HG03103 (cell line): ENCODE measurements at regions not wholly inside any gene's neighbourhood (a gene's known extent, or its start where the extent isn't known, plus 50 kb on each side); places are given as distances from the start of the nearest gene placed in this dataset.
A peak's percentile ranks its signal among the peaks of the same experiment; 100 is the strongest.

Source experiments
- ATAC-seq: cut with Tn5 transposase; IDR thresholded peaks from one replicate; pipeline ENCODE4 v1.9.1; 2021; ENCODE audit warnings: low read depth; ENCODE audit not compliant: unreplicated experiment

DNA sequence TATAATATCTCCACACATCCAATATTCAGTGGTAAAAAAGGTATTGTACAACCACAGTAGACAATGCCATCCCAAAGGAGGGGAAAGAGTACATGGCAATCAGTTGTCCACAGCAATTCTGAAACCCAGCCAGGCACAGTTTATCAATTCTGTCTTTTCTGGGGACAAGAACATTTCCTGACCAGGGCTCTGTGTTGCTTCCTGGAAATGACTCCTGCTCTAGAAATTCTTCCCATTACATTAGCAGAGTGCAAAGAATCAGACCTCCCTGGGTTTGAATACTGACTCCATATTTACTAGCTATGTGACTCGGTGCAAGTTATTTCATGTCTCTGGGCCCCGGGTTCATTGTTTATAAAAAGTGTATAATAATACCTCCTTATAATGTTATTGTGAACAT, 220.4 kb upstream of the CFAP20DC start:
- no peak for ATAC-seq

DNA sequence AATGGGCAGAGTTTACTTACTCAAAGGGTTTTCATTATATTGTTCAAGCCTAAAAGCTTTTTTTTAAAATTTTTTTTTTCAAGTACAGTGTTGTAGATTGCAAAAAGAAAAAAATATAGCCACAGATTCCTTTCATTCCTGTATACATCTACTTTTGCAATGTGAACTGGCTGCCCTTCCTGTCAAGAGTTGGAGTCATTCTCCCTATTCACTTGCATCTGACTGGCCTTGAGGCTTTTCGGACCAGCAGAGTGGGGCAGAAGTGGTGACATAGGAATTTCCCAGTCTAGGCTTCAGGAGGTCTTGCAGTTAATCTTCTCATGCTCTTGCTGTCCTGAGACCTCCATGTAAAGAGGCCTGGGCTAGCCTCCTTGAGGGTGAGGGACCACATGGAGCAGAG, 218.3 kb upstream of the CFAP20DC start:
- no peak for ATAC-seq

DNA sequence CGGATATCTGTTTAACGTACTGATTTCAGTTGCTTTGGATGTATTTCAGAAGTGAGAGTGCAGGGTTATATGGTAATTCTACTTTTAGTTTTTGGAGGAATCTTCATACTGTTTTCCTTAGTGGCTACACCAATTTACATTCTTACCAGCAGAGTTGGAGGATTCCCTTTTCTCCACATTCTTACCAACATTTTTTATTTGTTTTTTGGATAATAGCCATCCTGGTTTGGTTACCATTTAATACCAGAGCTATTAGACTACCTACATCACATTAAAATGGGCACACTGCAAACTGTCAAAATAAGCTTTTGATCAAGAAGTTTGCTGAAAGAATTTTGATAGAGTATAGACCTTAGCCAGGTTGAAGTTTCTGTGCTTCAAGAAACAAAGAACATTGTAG, 217.2 kb upstream of the CFAP20DC start:
- ATAC-seq, result no peak

DNA sequence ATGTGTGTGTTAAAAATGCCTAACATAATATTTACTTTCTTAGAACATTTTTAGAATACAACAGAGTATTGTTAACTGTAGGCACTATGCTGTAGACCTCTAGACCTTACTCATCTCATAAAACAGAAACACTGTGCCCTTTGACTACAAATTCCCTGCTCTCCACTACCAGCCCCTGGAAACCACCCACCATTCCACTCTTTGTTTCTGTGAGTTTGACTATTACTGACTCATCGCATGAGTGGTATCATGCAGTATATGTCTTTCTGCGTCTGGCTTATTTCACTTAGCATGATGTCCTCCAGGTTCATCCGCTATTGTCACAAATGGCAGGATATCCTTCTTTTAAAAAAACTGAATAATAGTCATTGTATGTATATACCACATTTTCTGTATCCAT, 216.7 kb upstream of the CFAP20DC start:
- ATAC-seq, result no peak

DNA sequence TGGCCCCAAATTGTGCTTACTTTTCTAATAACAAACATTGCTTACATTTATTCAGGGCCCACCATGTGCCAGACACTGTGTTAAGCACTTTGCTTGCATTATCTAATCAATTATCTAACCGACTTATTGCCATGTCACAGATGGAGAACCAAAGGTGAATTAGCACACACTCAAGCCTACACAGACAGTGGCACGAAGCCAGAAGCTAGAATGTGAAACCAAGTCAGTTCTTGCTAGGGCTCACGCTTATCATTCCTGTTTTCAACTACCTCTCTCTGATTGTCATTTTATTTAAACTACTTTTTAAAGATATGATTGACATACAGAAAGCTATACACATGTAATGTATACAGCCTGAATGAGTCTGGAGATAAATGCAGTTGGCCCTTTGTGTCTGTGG, 215.7 kb upstream of the CFAP20DC start:
- ATAC-seq, result no peak

DNA sequence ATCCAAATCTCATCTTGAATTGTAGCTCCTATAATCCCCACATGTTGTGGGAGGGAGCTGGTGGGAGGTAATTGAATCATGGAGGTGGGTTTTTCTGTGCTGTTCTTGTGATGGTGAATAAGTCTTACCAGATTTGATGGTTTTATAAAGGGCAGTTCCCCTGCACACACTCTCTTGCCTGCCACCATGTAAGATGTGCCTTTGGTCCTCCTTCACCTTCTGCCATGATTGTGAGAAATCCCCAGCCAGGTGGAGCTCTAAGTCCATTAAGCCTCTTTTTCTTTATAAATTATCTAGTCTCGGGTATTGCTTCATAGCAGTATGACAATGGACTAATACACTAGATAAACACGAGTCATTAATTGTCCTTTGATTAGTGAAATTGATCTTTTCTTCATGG, 214.5 kb upstream of the CFAP20DC start:
- ATAC-seq, result no peak

DNA sequence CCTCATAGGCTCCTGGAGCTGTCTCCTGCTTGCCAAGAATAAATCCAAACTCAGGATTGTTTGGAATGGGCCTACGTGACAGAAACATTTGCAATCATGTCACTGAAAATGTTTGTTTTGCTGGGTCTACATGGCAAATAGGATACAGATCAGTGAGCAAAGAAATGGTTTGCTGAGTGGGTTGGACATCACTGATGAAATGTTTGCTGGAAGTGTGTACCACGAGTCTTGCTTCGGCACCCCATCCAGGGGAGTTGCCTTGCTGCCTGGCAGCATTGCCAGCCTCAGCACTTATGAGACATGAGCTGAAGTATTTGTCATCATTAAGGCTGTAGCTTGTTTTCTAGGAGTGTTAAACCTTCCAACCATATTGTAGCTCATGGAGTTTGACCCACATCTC, 213.3 kb upstream of the CFAP20DC start:
- ATAC-seq, result no peak

DNA sequence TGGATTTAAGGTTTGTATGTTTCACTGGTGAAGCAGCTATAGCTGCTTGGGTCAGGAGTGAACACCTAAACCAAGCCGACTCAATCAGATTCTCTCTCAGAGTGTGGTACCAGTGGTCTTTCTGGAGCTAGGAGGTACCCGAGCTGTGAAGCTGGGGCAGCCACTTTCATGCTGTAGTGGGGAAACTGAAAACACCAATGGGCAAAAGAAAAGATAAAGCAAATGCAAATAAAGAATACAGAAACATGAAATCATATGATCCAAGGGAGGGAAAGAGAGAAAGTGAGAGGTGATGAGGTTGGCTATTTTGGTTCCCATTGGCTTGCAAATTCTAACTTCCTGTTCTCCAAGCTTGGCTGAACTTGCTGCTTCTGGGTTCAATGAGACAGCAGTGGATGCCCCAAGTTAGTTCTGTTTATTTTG, 212.3 kb upstream of the CFAP20DC start:
- peak; percentile 94 for ATAC-seq

DNA sequence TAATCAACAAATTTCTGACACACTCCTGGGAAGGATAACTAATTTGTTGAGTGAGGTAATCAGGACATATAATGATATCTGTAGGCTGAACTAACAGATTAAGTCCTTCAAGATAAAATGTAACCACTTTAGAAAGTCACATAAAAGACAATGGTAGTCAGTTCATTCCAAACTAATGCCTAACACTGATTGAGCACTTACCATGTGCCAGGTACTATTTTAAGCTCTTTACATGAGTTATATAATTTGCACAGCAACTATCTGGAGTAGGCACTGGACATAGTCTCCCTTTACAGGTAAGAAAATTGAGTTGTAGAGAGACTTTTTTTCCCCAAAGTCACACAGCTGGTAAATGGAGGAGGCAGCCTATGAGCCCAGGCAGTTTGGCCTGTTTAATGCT, 211.2 kb upstream of the CFAP20DC start:
- ATAC-seq, result no peak

DNA sequence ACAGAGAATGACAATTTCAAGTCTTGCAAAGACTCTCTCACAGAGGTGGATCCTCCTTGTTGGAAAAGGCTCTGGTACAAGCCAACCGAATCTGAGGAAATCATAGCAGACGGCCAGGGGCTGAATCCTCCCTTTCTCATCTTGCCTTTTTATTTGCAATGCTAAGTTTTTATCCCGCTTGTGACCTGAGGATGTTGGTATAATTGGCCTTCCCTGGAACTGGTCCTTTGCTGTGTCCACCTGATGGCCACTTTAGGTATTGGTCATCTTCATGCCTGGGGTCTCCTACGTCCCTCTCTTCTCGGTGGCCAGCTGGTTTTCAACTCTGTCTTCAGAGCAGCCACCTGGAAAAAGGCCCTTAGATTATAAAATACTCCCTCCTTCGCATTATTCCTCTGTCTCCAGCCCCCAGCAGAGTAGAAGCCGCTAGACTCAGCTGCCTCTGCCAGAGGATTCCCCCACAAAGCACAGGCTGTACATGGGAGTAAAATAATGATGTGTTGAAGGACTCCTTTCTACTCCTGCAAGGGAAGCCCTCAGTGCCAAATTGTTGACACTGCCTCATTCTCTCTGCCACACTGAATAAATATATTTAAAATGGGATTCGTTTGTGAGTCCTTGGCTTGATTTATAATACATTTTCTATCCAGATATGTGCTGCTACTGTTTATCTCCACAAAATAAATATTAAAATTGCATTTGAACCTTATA, 208.9 kb upstream of the CFAP20DC start:
- ATAC-seq, result no peak

DNA sequence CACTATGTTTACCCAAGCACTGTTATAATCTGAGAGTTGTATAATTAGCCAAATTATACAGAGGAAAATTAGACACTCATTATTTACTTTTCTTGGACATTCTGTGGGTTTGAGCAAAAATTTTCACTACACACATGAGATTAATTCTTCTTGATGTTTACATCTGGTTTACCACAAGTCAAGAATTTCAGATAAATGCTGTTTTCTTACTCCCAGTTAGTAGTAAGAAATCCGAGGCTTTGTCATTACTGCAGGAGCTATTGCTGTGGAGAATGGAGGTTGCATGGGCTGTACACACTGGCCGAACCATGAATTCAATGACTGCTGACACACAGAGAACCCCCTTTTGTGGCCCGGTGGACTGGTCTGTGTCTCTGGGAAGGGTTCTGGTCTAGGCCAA, 207.7 kb upstream of the CFAP20DC start:
- no peak for ATAC-seq

DNA sequence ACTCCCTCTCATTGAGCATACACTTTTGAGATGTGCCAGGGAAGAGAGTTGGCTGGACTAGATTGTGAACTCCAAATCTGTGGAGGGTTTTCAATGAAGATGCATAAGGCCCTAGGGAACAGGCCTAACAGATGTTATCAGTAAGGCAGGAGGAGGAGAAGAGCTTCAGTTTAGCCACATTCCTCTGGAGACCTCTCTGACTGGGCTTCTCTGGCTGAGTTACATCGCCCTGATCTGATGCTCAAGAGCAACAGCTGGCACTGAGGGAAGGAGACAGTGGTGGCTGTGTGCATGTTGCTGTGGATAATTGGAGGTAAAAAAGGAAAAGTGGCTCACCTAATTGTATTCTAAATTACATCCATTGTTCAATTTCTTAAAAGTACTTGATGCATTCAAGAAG, 206.4 kb upstream of the CFAP20DC start:
- no peak for ATAC-seq

DNA sequence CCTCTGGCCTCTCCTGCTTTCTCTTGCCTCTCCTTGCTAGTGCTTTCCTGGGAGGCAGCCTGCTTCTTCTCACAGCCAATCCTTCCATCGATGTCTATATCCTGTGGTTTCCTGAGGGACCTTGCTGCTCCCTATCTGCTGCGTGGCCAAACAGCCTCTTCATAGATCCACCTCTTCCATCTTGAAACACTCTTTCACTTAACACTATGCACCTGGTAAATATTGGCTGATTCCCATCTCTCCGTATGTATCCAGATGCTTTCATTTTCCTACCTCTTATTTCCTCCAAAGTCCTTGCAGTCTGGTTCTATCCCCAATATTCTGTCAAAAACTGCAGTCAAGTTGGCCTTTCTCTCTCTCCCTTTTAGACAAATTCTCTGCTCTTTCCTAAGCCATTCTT, 205.2 kb upstream of the CFAP20DC start:
- ATAC-seq, result no peak

DNA sequence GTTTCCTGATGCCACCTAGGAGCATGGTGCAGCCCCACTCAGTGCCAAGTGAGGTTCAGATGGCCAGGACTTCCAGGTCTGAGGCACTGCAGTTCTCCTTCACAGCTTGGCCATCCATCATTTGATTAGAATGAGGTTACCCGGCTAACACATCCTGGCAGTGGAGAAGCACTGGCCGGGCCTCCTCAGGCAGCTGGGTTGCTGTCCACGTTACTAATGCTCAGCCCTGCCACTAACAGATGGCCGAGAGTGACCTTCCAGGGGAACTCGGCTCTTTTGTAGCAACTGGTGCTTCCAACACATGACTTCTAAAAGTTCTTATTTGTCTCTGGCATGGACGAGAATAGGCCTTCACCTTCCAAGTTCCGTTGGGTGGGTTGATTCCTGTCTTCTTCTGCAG, 204.6 kb upstream of the CFAP20DC start:
- ATAC-seq, result no peak

DNA sequence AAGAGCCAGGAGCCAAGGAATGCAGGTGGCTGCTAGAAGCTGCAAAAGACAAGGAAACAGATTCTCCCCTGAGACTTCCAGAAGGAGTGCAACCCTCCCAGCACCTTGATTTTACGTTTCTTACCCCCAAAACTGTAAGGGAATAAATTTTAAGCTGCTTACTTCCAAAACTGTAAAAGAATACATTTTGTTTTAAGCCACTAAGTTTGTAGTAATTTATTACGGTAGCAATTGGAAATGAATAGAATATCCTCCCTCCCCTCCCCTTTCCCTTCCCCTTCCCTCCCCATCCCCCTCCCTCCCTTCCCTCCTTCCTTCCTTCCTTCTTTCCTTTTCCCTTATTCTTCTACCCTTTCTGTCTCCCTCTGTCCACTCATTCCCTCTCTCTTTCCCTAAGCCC, 203.7 kb upstream of the CFAP20DC start:
- no peak for ATAC-seq

DNA sequence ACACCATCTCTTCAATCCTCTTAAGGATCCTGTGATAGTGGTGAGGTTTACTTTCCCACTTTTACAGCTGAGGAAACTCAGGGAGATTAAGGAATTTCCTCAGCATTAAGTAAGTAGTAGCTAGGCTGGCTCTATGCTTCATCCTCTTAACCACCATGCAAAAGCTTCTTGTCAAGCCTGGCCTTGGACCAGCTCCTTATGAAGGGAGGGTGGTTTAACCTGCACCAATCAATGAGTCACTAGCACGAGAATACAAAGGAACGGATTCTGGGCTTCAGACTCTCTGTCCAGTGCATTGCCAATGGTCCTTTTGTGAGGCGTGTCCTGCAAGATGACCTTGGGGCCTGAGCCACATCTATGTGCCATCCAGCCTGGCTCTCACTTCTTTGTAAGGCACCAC, 202.0 kb upstream of the CFAP20DC start:
- ATAC-seq, result no peak

DNA sequence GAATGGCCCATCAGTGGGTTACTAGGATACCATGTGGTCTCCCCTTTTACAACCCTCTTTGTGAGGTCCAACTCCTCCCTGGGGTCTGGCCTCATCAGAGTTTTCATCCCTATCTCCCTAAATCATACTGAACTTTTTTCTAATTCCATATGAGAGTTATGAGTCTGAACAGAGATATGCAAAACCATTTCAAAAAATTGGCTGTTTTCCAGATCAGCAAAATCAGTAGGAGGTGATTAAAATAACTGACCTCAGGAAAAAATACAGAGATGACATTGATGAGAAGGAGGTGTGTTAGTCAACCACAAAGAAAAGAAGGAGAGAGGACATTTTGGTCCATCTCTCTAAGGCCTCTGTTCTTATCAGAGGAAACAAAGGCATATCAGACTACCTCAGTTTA, 200.8 kb upstream of the CFAP20DC start:
- ATAC-seq, result no peak

DNA sequence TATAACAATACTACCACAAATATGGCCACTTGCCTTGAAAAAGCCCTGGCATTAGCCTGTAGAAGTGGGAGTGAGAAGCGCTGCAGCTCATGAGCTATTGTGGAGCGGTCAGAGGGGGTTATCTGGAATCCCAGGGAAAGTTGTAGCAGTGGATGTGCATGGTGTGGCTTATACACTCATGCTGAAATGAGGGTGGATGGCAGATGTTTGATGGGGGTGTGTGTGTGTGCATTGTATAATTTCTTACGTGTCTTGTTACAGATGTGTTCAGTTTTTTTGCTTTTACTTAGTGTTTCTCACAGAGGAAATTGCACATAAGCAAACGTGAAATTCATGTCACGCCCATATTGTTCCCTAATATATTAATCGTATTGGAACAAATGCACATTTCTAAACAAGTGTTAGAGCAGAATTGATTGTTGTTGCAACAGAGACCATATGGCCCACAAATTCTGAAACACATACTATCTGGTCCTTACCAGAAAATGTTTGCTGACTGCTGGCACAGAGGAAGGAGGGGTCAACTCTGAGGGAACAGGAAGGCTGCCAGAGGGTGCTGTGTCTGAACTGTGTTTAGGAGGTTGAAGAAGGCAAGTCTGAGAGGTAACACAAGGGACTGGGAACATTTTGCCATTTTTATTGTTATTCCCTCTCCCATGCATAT, 200.0 kb upstream of the CFAP20DC start:
- ATAC-seq, result no peak

DNA sequence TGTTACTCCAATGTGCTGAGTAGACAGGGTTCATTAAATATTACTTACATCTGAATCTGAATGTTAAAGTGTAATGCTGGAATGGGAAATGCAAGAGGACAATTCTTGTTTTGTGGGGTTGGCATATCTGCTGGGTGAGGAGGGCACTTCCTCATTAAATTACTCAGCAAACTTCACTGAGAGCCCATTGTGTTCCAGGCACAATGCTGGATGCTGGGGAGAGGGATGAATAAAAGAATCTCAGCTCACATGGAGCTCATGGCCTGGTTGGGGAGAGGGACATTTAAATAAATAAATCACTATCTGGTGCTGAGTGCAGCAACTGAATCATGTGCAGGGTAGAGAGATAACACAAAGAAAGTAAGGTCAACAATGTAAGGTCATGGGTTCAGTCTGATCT, 199.2 kb upstream of the CFAP20DC start:
- no peak for ATAC-seq

DNA sequence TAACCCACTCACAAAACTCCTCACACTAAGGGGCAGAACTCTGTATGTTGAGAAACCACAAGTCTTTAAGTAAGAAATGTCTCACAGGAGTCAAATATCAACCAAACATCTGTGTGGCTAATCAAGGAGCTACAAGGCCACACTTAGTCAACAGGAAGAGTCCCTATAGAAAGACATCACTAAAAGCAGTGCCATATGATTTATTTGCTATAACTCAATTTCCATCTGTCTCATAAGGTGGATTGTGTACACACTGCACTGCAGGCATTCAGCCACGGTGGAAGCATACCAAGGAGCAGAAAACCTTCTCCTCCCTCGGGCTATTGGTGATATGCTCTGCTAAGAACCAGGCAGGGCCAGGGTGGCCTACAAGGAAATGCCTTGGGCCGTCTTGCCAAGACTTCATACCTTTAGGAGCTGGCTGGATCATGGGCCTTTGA, 197.6 kb upstream of the CFAP20DC start:
- peak; percentile 66 for ATAC-seq

DNA sequence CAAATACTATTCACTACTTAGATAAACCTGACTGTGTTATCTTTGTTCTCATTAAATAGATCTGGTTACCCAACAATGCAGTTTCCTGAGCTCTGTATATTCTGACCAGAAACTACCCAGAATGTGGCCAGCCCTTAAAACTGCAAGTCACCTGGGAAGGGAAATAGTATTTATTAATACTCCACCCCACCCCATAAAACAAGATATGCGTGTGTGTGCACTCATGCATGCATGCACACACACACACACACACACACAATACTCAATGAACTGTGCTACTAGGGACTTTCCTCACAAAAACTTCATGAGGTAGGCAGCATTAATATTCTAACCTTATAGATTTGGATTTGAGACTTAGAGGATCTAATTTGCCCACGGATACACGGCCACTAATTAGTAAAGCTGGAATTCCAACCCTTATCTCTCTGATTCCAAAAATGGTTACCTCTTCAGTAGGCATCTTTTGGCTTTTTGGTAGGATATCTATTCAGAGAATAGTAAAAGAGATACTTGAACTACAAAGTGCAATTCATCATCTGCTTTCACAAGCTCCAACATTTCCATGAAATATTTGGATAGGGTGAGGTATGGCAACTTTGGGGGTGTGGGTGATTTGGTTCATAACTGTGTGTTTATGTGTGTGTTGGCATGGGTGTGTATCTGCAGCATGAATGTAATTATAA, 197.0 kb upstream of the CFAP20DC start:
- ATAC-seq, result peak; percentile 48
